ENCODE measurements at regions not wholly inside any gene's neighbourhood (a gene's known extent, or its start where the extent isn't known, plus 50 kb on each side); places are given as distances from the start of the nearest gene placed in this dataset.

GRCh38 chr1:106457368-106457767, 599.1 kb upstream of the PRMT6 start:
- no peaks in the 10 kb centered on the region for H3K36me3 ChIP-seq (ENCODE audit: control insufficient read depth, insufficient read depth, low read length)

GRCh38 chr1:106458866-106459265, 597.6 kb upstream of the PRMT6 start:
- H3K27me3 ChIP-seq (ENCODE audit: control insufficient read depth, insufficient read depth, low read length): no peaks in the 10 kb centered on the region
- no peak for TF ChIP-seq CTCF (IDR thresholded peaks at IDR 0.05; ENCODE audit: insufficient read depth, low read length, poor library complexity, severe bottlenecking)
- H3K36me3 ChIP-seq (ENCODE audit: control insufficient read depth, insufficient read depth, low read length): no peaks in the 10 kb centered on the region
- DNase-seq (ENCODE audit: low read depth): no peak
- no peak overlapping the region for H3K4me3 ChIP-seq (ENCODE audit: low read depth, low read length)

More at GRCh38 chr1:106457368-106457767, 599.1 kb upstream of the PRMT6 start:
- no peak overlapping the region for H3K4me3 ChIP-seq (ENCODE audit: low read depth, low read length)
- TF ChIP-seq CTCF (IDR thresholded peaks at IDR 0.05; ENCODE audit: insufficient read depth, low read length, poor library complexity, severe bottlenecking): no peak
- no peak for DNase-seq (ENCODE audit: low read depth)
- H3K27me3 ChIP-seq (ENCODE audit: control insufficient read depth, insufficient read depth, low read length): no peaks in the 10 kb centered on the region

- no peak for TF ChIP-seq CTCF (IDR thresholded peaks at IDR 0.05; ENCODE audit: insufficient read depth, low read length, poor library complexity, severe bottlenecking)
- no peaks in the 10 kb centered on the region for H3K36me3 ChIP-seq (ENCODE audit: control insufficient read depth, insufficient read depth, low read length)
- no peak for DNase-seq (ENCODE audit: low read depth)
- H3K27me3 ChIP-seq (ENCODE audit: control insufficient read depth, insufficient read depth, low read length): no peaks in the 10 kb centered on the region
- H3K4me3 ChIP-seq (ENCODE audit: low read depth, low read length): no peak overlapping the region
Measured at GRCh38 chr1:106459418-106459817, 597.1 kb upstream of the PRMT6 start.

GRCh38 chr1:106465666-106466065, 590.8 kb upstream of the PRMT6 start:
- no peaks in the 10 kb centered on the region for H3K27me3 ChIP-seq (ENCODE audit: control insufficient read depth, insufficient read depth, low read length)
- H3K36me3 ChIP-seq (ENCODE audit: control insufficient read depth, insufficient read depth, low read length): no peaks in the 10 kb centered on the region
- TF ChIP-seq CTCF (IDR thresholded peaks at IDR 0.05; ENCODE audit: insufficient read depth, low read length, poor library complexity, severe bottlenecking): no peak
- no peak overlapping the region for H3K4me3 ChIP-seq (ENCODE audit: low read depth, low read length)
- DNase-seq (ENCODE audit: low read depth): no peak

- no peak for TF ChIP-seq CTCF (IDR thresholded peaks at IDR 0.05; ENCODE audit: insufficient read depth, low read length, poor library complexity, severe bottlenecking)
- no peaks in the 10 kb centered on the region for H3K27me3 ChIP-seq (ENCODE audit: control insufficient read depth, insufficient read depth, low read length)
- no peak for DNase-seq (ENCODE audit: low read depth)
- H3K4me3 ChIP-seq (ENCODE audit: low read depth, low read length): no peak overlapping the region
- no peaks in the 10 kb centered on the region for H3K36me3 ChIP-seq (ENCODE audit: control insufficient read depth, insufficient read depth, low read length)
Measured at GRCh38 chr1:106480629-106481028, 575.8 kb upstream of the PRMT6 start.

GRCh38 chr1:106492880-106493279, 563.6 kb upstream of the PRMT6 start:
- TF ChIP-seq CTCF (IDR thresholded peaks at IDR 0.05; ENCODE audit: insufficient read depth, low read length, poor library complexity, severe bottlenecking): no peak
- Histone ChIP-seq H3K36me3 (ENCODE audit: control insufficient read depth, insufficient read depth, low read length) (no peaks in the 10 kb centered on the region), H3K4me3 (ENCODE audit: low read depth, low read length) (no peak overlapping the region), H3K27me3 (ENCODE audit: control insufficient read depth, insufficient read depth, low read length) (no peaks in the 10 kb centered on the region)
- no peak for DNase-seq (ENCODE audit: low read depth)
